ENCODE measurements at regions not wholly inside any gene's neighbourhood (a gene's known extent, or its start where the extent isn't known, plus 50 kb on each side); places are given as distances from the start of the nearest gene placed in this dataset.

DNA sequence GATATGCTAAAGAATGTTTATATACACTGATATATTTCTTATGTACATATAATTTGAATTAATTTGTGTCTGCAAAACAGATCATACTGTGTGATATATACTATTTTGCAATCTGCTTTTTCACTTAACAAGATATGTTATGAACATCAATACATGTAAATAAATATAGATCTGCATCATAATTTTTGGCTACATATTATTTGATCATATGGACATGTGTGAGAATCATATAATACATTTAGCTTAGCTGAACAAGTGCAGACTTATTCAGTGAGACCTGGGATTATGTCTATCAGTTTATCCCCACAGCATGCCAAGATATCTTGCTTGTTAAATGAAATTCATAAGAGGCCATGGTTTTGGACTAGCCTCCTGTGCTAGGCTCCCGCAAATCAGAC, 474.3 kb downstream of the ARHGEF28 start (continued):
- TF ChIP-seq, protein P1, sequence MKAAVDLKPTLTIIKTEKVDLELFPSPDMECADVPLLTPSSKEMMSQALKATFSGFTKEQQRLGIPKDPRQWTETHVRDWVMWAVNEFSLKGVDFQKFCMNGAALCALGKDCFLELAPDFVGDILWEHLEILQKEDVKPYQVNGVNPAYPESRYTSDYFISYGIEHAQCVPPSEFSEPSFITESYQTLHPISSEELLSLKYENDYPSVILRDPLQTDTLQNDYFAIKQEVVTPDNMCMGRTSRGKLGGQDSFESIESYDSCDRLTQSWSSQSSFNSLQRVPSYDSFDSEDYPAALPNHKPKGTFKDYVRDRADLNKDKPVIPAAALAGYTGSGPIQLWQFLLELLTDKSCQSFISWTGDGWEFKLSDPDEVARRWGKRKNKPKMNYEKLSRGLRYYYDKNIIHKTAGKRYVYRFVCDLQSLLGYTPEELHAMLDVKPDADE (IDR thresholded peaks at IDR 0.05): no peak
- TF ChIP-seq EZH2 (IDR thresholded peaks at IDR 0.05; ENCODE audit: low read depth, unreplicated experiment) (no peak), CREB1 (CRISPR knock-in tag; IDR thresholded peaks at IDR 0.05; ENCODE audit: low read depth) (no peak), JUNB (IDR thresholded peaks at IDR 0.05; ENCODE audit: unreplicated experiment) (no peak), POLR2AphosphoS5 (IDR thresholded peaks at IDR 0.05; ENCODE audit: low read depth) (no peak), ZNF114 (CRISPR knock-in tag; IDR thresholded peaks at IDR 0.05) (no peak), EZH2phosphoT487 (IDR thresholded peaks at IDR 0.05; ENCODE audit: unreplicated experiment) (no peak)
- TF ChIP-seq, protein P2, sequence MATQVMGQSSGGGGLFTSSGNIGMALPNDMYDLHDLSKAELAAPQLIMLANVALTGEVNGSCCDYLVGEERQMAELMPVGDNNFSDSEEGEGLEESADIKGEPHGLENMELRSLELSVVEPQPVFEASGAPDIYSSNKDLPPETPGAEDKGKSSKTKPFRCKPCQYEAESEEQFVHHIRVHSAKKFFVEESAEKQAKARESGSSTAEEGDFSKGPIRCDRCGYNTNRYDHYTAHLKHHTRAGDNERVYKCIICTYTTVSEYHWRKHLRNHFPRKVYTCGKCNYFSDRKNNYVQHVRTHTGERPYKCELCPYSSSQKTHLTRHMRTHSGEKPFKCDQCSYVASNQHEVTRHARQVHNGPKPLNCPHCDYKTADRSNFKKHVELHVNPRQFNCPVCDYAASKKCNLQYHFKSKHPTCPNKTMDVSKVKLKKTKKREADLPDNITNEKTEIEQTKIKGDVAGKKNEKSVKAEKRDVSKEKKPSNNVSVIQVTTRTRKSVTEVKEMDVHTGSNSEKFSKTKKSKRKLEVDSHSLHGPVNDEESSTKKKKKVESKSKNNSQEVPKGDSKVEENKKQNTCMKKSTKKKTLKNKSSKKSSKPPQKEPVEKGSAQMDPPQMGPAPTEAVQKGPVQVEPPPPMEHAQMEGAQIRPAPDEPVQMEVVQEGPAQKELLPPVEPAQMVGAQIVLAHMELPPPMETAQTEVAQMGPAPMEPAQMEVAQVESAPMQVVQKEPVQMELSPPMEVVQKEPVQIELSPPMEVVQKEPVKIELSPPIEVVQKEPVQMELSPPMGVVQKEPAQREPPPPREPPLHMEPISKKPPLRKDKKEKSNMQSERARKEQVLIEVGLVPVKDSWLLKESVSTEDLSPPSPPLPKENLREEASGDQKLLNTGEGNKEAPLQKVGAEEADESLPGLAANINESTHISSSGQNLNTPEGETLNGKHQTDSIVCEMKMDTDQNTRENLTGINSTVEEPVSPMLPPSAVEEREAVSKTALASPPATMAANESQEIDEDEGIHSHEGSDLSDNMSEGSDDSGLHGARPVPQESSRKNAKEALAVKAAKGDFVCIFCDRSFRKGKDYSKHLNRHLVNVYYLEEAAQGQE (IDR thresholded peaks at IDR 0.05; ENCODE audit: unreplicated experiment): no peak
- TF ChIP-seq, protein P3, sequence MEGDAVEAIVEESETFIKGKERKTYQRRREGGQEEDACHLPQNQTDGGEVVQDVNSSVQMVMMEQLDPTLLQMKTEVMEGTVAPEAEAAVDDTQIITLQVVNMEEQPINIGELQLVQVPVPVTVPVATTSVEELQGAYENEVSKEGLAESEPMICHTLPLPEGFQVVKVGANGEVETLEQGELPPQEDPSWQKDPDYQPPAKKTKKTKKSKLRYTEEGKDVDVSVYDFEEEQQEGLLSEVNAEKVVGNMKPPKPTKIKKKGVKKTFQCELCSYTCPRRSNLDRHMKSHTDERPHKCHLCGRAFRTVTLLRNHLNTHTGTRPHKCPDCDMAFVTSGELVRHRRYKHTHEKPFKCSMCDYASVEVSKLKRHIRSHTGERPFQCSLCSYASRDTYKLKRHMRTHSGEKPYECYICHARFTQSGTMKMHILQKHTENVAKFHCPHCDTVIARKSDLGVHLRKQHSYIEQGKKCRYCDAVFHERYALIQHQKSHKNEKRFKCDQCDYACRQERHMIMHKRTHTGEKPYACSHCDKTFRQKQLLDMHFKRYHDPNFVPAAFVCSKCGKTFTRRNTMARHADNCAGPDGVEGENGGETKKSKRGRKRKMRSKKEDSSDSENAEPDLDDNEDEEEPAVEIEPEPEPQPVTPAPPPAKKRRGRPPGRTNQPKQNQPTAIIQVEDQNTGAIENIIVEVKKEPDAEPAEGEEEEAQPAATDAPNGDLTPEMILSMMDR (conservative IDR thresholded peaks at IDR 0.05; ENCODE audit: low read depth in 2 of 2): no peak

DNA sequence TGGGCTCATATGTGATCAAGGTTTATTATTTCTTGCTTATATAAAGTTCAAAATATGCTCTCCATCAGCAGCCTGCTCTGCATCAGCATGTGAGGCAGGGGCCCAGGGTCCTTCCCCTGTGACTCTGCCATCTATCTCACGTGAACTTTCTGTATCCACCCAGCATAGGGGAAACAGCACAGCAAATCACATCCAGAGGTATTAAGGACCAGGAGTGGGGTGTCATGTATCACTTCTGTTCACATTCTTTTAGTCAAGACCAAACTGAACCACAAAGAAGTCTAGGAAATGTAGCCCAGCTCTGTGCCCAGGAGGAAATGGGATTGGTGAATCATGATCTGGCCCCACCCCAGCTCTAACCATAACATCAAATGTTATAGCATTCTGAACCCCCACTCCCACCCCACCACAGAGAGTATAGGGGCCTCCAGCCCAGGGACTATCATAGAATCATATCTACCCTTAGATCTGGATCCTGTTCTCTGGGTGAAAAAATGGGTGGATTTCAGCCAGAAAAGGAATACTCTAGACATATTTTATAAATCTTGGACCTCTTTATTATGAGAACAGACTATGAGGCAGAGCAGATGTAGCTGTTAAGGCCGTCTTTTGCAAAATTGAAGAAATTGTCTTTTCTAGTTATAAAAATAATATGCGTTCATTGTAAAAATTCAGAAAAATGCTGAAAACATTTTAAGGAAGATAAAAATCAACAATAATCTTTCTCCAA, 473.7 kb downstream of the ARHGEF28 start:
- no peak overlapping the region for H3K4me3 Mint-ChIP-seq
- DNase-seq (ENCODE audit: low spot score) (no peak), ATAC-seq (no peak)
- TF ChIP-seq CREB1 (CRISPR knock-in tag; IDR thresholded peaks at IDR 0.05; ENCODE audit: low read depth) (no peak), EZH2 (IDR thresholded peaks at IDR 0.05; ENCODE audit: low read depth, unreplicated experiment) (no peak), ZNF331 (CRISPR knock-in tag; IDR thresholded peaks at IDR 0.05; ENCODE audit: low read depth) (no peak), EZH2phosphoT487 (IDR thresholded peaks at IDR 0.05; ENCODE audit: unreplicated experiment) (no peak), JUNB (IDR thresholded peaks at IDR 0.05; ENCODE audit: unreplicated experiment) (no peak), POLR2AphosphoS5 (IDR thresholded peaks at IDR 0.05; ENCODE audit: low read depth) (no peak)
- TF ChIP-seq, protein P1 (IDR thresholded peaks at IDR 0.05): no peak
- TF ChIP-seq, protein P2 (IDR thresholded peaks at IDR 0.05; ENCODE audit: unreplicated experiment): no peak
- Histone ChIP-seq H3K4me3 (no peak overlapping the region), H3K79me2 (replicated peaks; ENCODE audit: insufficient read depth) (no peaks in the 10 kb centered on the region), H3F3A (replicated peaks; ENCODE audit: low read depth) (no peaks in the 10 kb centered on the region), H3K27me3 (ENCODE audit: insufficient read depth) (no peaks in the 10 kb centered on the region), H3K36me3 (ENCODE audit: insufficient read depth) (no peaks in the 10 kb centered on the region), H3K27ac (ENCODE audit: low read depth) (no peak overlapping the region), H4K20me1 (replicated peaks; ENCODE audit: insufficient read depth) (no peaks in the 10 kb centered on the region), H2AFZ (no peak overlapping the region), H3K4me1 (ENCODE audit: insufficient read depth) (no peaks in the 10 kb centered on the region), H3K4me2 (no peak overlapping the region), H3K9me2 (ENCODE audit: insufficient read depth) (peaks cover 17% of the 10 kb centered on the region)
- H3K9me3 Mint-ChIP-seq: peaks cover 9% of the 10 kb centered on the region; the same call in 2 of the 3 replicates
- no peaks in the 10 kb centered on the region for H3K27me3 Mint-ChIP-seq (ENCODE audit: insufficient read depth, low read depth, poor library complexity)
- H3K36me3 Mint-ChIP-seq (ENCODE audit: low read depth): peaks cover 2% of the 10 kb centered on the region; the same call in 1 of the 3 replicates
- H3K27ac Mint-ChIP-seq: no peak overlapping the region
- H3K4me1 Mint-ChIP-seq: no peaks in the 10 kb centered on the region

Measured in GM23338 (cell line).